Stomach (tissue), 8 donors: ENCODE measurements at regions not wholly inside any gene's neighbourhood (a gene's known extent, or its start where the extent isn't known, plus 50 kb on each side); places are given as distances from the start of the nearest gene placed in this dataset.

ENCODE experiments used
- DNase-seq, 2 donors: peaks; one replicate each; pipeline versions ENCODE4 v3.0.0 to v3.0.0-alpha.2; 2013 to 2019
- H3K27ac ChIP-seq, 5 donors: fragments of 200-600 bp in 4 of 5; sonication (generic) in 4 of 5; one replicate each; pipeline ENCODE4 v1.5.1; 2013 to 2019; ENCODE audit warnings: mild to moderate bottlenecking in 1 of 5, moderate library complexity in 1 of 5
- H3K27me3 ChIP-seq, 3 donors: fragments of 200-600 bp; sonication (generic); one replicate each; pipeline ENCODE4 v1.5.1; 2017 to 2019; ENCODE audit warnings: mixed run types in 1 of 3
- H3K36me3 ChIP-seq, 4 donors: fragments of 200-600 bp; sonication (generic); 1 replicate in 3 of 4; 2 replicates in 1 of 4; pipeline ENCODE4 v1.5.1; 2016 to 2019
- H3K4me1 ChIP-seq, 4 donors: fragments of 200-600 bp; sonication (generic); one replicate each; pipeline ENCODE4 v1.5.1; 2016 to 2019
- H3K4me3 ChIP-seq, 4 donors: fragments of 200-600 bp; sonication (generic) in 3 of 4; one replicate each; pipeline ENCODE4 v1.5.1; 2016 to 2019; ENCODE audit warnings: mild to moderate bottlenecking in 1 of 4
- H3K9me3 ChIP-seq, 4 donors: fragments of 200-600 bp; sonication (generic); one replicate each; pipeline ENCODE4 v1.5.1; 2016 to 2019
- EP300 ChIP-seq: sonication (generic); formaldehyde crosslinking; IDR thresholded peaks from one replicate; pipeline ENCODE4 v1.6.1; 2017; ENCODE audit warnings: antibody characterized with exemption
- POLR2A ChIP-seq, 4 donors: fragments of 450-650 bp; IDR thresholded peaks; one replicate each; pipeline ENCODE4 v1.6.1; 2016; ENCODE audit warnings: antibody characterized with exemption in 4 of 4, control low read depth in 2 of 4, mild to moderate bottlenecking in 1 of 4, moderate library complexity in 1 of 4
- POLR2AphosphoS5 ChIP-seq, 3 donors: sonication (generic); formaldehyde crosslinking; IDR thresholded peaks; one replicate each; pipeline ENCODE4 v1.6.1; 2016; ENCODE audit warnings: antibody characterized with exemption in 3 of 3
- WGBS, 5 donors: extraction: QIAGEN DNeasy Blood & Tissue Kit in 3 of 5; methylation state at CpG; one replicate each; pipeline versions ENCODE4 v1.1.5 to v1.1.7; 2013 to 2018; 5-methylcytosine and 5-hydroxymethylcytosine counted together
- intact Hi-C: fragments of 100-400 bp; cut with DNase I; formaldehyde crosslinking; loops from one replicate; pipeline ENCODE4 v1.15.1; 2023; ENCODE audit warnings: low total_unique reads
- TF ChIP-seq, protein P1 (sequence below), 7 experiments: fragments of 450-650 bp in 4 of 7; fragments of 200-600 bp in 3 of 7; sonication (generic) in 3 of 7; IDR thresholded peaks; one replicate each; pipeline ENCODE4 v1.5.1; 2016 to 2019; ENCODE audit warnings: antibody characterized with exemption in 7 of 7, control low read depth in 2 of 7, mild to moderate bottlenecking in 1 of 7
- donor health status: healthy with polysubstance abuse.
- donor health status: Bipolar disorder and iron deficiency.
- donor health status: healthy.

DNA sequence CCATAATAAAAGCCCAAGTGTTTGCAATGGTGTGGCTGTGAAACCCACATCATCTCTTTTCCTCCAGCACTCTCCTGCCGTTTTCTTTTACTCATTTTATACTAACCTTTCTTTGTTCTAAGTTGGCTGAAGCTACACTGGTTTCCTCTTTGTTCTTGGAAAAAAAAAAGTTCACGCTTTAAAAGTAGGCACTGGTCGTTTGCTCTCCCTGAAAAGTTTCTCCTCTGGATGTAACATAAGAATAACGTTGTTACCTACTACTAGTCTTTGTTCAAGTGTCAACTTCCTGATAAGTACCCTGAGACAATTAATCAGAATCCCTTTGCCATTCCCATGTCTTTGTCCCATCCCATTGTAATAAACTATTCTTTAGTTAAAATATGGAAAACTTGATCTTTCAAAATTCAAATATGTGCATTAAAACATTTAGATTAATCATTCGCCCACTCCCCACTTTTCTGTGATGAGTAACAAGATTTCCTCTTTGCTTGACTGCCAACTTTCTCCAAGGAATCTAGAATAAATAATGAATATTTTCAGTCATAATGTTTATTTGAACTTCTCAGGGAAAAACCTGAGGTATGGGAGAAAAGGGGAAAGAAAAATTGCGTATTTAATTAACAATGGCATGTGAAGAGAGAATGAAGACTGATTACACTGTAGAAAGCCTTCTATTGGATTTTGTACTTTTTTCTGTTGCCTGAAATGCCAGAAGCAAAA is 454.3 kb upstream of the CTNND2 start:
- intact Hi-C loops: no loop called here
- Histone ChIP-seq H3K4me1 (no peaks in the 10 kb centered on the region), H3K36me3 (no peaks in the 10 kb centered on the region), H3K4me3 (no peak overlapping the region), H3K9me3 (peaks cover 0 to 10% (median 4%) of the 10 kb centered on the region in 4 donors), H3K27ac (no peak overlapping the region), H3K27me3 (no peaks in the 10 kb centered on the region)
- TF ChIP-seq POLR2A (IDR thresholded peaks at IDR 0.05): no peak
- DNase-seq: no peak
- 45 to 50% (median 47%) methylated on average over 6 of the region's 6 CpGs for WGBS, 5 donors

DNA sequence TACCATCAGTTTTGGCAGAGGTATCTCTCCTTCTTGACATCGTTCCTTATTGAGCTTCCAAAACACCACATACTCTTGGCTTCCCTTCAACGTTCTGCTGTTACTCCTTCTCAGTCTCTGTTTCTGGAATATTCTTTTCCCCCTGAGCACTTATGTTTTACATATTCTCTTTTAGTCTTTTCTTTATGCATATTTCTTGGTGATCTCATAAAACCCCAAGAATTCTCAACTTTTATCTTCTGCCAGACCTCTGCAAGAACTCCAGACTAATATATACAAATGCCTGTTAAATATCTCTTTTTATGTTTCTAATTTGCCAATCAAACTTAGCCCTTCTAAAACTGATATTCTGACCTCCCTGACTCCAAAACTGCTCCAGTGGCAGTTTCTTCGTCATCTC is 453.4 kb upstream of the CTNND2 start:
- no peak overlapping the region for H3K27ac ChIP-seq
- 55 to 71% (median 65%) methylated on average over 3 of the region's 3 CpGs for WGBS, 5 donors
- no peak overlapping the region for H3K4me3 ChIP-seq
- peaks cover 0 to 10% (median 4%) of the 10 kb centered on the region in 4 donors for H3K9me3 ChIP-seq
- no peak for DNase-seq
- TF ChIP-seq, protein P1, sequence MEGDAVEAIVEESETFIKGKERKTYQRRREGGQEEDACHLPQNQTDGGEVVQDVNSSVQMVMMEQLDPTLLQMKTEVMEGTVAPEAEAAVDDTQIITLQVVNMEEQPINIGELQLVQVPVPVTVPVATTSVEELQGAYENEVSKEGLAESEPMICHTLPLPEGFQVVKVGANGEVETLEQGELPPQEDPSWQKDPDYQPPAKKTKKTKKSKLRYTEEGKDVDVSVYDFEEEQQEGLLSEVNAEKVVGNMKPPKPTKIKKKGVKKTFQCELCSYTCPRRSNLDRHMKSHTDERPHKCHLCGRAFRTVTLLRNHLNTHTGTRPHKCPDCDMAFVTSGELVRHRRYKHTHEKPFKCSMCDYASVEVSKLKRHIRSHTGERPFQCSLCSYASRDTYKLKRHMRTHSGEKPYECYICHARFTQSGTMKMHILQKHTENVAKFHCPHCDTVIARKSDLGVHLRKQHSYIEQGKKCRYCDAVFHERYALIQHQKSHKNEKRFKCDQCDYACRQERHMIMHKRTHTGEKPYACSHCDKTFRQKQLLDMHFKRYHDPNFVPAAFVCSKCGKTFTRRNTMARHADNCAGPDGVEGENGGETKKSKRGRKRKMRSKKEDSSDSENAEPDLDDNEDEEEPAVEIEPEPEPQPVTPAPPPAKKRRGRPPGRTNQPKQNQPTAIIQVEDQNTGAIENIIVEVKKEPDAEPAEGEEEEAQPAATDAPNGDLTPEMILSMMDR (IDR thresholded peaks at IDR 0.05): no peak
- TF ChIP-seq POLR2AphosphoS5 (IDR thresholded peaks at IDR 0.05) (no peak), POLR2A (IDR thresholded peaks at IDR 0.05) (no peak), EP300 (no peak)
- H3K36me3 ChIP-seq: no peaks in the 10 kb centered on the region
- no peaks in the 10 kb centered on the region for H3K4me1 ChIP-seq
- H3K27me3 ChIP-seq: no peaks in the 10 kb centered on the region
- intact Hi-C loops: no loop called here

DNA sequence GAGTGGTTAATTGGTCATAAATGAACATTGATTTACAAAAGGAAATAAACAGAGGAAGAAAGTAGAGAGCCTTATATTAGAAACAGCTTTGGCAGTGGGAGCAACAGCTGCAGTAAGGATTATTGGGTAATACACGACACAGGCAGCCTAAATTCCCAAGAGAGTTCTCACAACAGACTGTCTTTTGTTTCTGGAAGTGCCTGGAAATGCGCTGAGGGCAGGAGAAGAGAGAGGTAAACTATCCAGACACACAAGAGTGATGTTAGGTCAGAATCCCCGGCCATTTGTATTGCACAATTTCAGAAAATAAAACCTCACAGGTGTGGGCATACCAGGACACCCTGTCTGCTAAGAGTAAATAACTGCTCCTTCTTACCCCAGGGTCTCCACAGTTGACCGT is 450.4 kb upstream of the CTNND2 start:
- no peak for TF ChIP-seq EP300
- TF ChIP-seq, protein P1 (IDR thresholded peaks at IDR 0.05): no peak
- no peak for TF ChIP-seq POLR2AphosphoS5 (IDR thresholded peaks at IDR 0.05)
- Histone ChIP-seq H3K36me3 (no peaks in the 10 kb centered on the region), H3K27ac (no peak overlapping the region), H3K9me3 (no peaks in the 10 kb centered on the region), H3K27me3 (no peaks in the 10 kb centered on the region), H3K4me3 (no peak overlapping the region), H3K4me1 (no peaks in the 10 kb centered on the region)
- no peak for DNase-seq
- WGBS, 5 donors: 52 to 61% (median 59%) methylated on average over 4 of the region's 4 CpGs
- intact Hi-C loops: no loop called here

DNA sequence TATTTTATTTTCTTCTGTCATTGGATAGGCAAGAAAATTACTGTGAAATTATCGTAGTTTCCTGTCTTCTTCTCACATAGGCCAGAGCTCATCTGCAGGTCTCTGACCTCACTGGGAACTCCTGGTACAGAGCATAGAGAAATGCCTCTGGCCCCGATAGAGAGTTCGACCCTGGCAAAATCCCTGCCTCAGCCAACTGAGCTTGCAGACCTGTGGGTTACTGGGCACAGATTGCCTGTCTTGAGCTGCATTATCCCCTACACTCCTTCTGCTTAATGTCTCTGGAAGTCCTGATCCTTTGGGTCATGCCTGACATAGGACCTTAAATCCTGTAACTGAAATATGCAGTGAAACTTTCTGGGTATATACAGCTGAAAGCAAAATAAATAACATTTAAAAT is 439.3 kb upstream of the CTNND2 start:
- no peak for DNase-seq

DNA sequence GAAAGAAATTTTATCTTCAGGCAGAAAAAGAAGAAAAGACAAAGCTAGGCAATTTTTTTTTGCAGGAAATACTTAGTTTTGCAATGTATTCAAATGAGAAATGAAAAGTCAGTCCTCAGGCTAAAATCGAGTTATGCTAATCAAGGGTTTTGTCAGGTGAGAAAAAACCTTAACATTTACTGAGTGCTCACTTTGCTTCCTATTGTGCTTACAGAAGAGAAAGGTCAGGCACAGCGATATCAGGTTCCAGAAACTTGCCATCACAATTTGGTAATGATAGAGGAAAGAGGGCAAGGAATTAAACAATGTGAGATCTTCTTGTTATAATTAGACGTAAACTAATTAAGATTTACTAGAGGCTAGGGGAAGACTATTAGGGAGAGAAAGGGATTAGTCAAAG is 431.7 kb upstream of the CTNND2 start:
- no peaks in the 10 kb centered on the region for H3K27me3 ChIP-seq
- no peaks in the 10 kb centered on the region for H3K4me1 ChIP-seq
- WGBS, 5 donors: 29 to 43% (median 38%) methylated on average over 3 of the region's 3 CpGs
- intact Hi-C loops: no loop called here
- H3K36me3 ChIP-seq: no peaks in the 10 kb centered on the region
- DNase-seq: no peak
- H3K27ac ChIP-seq: no peak overlapping the region
- H3K9me3 ChIP-seq: peaks cover 0 to 6% (median 1%) of the 10 kb centered on the region in 4 donors
- TF ChIP-seq POLR2A (IDR thresholded peaks at IDR 0.05) (no peak), EP300 (no peak), POLR2AphosphoS5 (IDR thresholded peaks at IDR 0.05) (no peak)
- TF ChIP-seq, protein P1 (IDR thresholded peaks at IDR 0.05): no peak
- no peak overlapping the region for H3K4me3 ChIP-seq

More for the DNA sequence above, 439.3 kb upstream of the CTNND2 start:
- intact Hi-C loops: no loop called here
- Histone ChIP-seq H3K9me3 (peaks cover 0 to 10% (median 3%) of the 10 kb centered on the region in 4 donors), H3K36me3 (no peaks in the 10 kb centered on the region), H3K27me3 (no peaks in the 10 kb centered on the region), H3K4me3 (no peak overlapping the region), H3K4me1 (no peaks in the 10 kb centered on the region), H3K27ac (no peak overlapping the region)
- TF ChIP-seq, protein P1 (IDR thresholded peaks at IDR 0.05): no peak
- TF ChIP-seq POLR2A (IDR thresholded peaks at IDR 0.05) (no peak), POLR2AphosphoS5 (IDR thresholded peaks at IDR 0.05) (no peak), EP300 (no peak)
- 69 to 84% (median 83%) methylated on average over 3 of the region's 3 CpGs for WGBS, 5 donors
